ENCODE measurements at regions not wholly inside any gene's neighbourhood (a gene's known extent, or its start where the extent isn't known, plus 50 kb on each side); places are given as distances from the start of the nearest gene placed in this dataset.

- no peak for TF ChIP-seq CTCF (IDR thresholded peaks at IDR 0.05)
- TF ChIP-seq POLR2A (IDR thresholded peaks at IDR 0.05): no peak
Observed at GRCh38 chr11:131172011-131172410, 198.4 kb upstream of the NTM start.

All from right lobe of liver (tissue), 4 donors.